ENCODE measurements at regions not wholly inside any gene's neighbourhood (a gene's known extent, or its start where the extent isn't known, plus 50 kb on each side); places are given as distances from the start of the nearest gene placed in this dataset.

DNA sequence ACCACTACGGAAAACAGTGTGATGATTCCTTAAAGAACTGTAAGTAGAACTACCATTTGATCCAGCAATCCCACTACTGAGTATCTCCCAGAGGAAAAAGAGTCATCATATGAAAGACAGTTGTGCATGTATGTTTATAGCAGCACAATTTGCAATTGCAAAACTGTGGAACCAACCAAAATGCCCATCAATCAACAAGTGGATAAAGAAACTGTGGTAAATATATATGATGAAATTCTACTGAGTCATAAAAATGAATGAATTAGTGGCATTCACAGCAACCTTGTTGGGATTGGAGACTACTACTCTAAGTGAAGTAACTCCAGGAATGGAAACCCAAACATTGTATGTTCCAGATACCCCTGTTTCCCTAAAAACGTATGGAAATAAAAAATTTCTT is 337.0 kb upstream of the PTBP2 start:
- Histone ChIP-seq H3K4me1 (no peaks in the 10 kb centered on the region), H3K9me3 (no peaks in the 10 kb centered on the region), H3K36me3 (no peaks in the 10 kb centered on the region), H3K4me3 (ENCODE audit: low read depth, low read length) (no peak overlapping the region), H3K27me3 (no peaks in the 10 kb centered on the region)
- TF ChIP-seq, protein P1, sequence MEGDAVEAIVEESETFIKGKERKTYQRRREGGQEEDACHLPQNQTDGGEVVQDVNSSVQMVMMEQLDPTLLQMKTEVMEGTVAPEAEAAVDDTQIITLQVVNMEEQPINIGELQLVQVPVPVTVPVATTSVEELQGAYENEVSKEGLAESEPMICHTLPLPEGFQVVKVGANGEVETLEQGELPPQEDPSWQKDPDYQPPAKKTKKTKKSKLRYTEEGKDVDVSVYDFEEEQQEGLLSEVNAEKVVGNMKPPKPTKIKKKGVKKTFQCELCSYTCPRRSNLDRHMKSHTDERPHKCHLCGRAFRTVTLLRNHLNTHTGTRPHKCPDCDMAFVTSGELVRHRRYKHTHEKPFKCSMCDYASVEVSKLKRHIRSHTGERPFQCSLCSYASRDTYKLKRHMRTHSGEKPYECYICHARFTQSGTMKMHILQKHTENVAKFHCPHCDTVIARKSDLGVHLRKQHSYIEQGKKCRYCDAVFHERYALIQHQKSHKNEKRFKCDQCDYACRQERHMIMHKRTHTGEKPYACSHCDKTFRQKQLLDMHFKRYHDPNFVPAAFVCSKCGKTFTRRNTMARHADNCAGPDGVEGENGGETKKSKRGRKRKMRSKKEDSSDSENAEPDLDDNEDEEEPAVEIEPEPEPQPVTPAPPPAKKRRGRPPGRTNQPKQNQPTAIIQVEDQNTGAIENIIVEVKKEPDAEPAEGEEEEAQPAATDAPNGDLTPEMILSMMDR (IDR thresholded peaks at IDR 0.05; ENCODE audit: low read depth, low read length): no peak
- DNase-seq: no peak

DNA sequence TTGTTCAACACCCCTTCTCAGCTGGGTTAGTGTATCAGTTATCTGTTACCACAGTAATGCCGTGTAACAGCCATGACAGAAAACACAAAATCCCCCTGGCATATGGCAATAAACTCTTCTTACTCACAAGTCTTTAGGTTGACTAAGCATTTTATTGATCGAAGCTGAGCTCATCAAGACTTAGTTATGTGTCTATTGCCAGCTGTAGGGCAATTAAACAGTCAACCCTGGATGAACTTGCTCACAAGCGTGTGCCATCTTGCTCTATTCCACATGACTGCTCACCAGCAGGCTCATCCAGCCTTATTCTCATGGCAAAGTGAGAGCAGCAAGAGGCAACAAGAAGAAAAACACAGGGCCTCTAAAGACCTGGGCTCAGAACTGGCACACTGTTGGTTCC is 333.8 kb upstream of the PTBP2 start:
- no peaks in the 10 kb centered on the region for H3K9me3 ChIP-seq
- TF ChIP-seq, protein P1 (IDR thresholded peaks at IDR 0.05; ENCODE audit: low read depth, low read length): no peak
- DNase-seq: no peak
- no peaks in the 10 kb centered on the region for H3K36me3 ChIP-seq
- no peak overlapping the region for H3K4me3 ChIP-seq (ENCODE audit: low read depth, low read length)
- H3K4me1 ChIP-seq: no peaks in the 10 kb centered on the region
- no peaks in the 10 kb centered on the region for H3K27me3 ChIP-seq

DNA sequence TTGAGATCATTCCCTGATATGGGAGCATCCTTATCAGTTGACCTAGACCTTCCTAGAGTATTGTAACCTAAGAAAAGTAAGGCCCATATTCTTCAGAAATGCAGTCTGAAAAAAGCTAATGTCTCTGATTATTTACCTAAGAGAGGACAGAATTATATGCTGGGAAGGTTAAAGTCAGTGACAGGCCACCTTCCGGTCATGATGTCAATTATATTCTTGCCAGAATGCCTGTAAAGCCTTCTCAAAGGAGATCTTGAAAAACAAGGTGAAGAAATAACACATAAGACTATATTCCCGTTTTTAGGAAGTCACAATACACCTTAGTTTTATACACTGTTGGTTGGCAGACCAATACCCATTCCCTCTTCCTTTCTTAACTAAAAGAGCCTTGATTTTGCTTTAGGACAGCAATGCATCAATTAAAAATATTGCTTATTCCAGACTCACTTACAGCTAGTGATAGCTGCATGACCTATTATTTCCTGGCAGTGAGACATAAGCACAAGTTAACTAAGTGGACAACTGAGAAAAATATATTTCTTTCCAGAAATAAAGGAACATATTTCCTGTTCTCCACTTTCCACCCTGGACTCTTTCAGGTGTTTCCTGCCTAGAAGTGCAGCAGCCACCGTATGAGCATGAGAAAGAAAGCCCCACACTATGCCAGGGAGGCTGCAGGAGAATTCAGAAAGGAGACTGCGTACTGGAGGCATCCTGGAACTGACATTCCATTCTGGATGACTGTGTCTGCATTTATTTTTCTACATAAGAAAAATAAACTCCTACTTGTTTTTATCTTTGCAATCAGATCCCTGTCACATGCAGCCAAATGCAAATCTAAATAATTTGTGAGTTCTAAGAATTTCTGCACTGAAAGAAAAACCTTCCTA is 332.9 kb upstream of the PTBP2 start:
- TF ChIP-seq, protein P1 (IDR thresholded peaks at IDR 0.05; ENCODE audit: low read depth, low read length): no peak
- Histone ChIP-seq H3K27me3 (no peaks in the 10 kb centered on the region), H3K4me1 (no peaks in the 10 kb centered on the region), H3K9me3 (no peaks in the 10 kb centered on the region), H3K36me3 (no peaks in the 10 kb centered on the region), H3K4me3 (ENCODE audit: low read depth, low read length) (no peak overlapping the region)
- no peak for DNase-seq

DNA sequence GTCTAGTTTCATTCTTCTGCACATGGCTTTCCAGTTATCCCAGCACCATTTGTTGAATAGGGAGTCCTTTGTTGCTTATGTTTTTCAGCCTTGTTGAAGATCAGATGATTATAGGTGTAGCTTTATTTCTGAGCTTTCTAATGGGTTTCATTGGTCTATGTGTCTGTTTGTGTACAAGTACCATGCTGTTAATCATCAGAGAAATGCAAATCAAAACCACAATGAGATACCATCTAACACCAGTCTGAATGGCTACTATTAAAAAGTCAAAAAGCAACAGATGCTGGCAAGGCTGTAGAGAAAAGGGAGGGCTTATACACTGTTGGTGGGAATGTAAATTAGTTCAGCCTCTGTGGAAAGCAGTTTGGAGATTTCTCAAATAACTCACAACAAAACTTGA is 321.5 kb upstream of the PTBP2 start:
- no peak overlapping the region for H3K4me3 ChIP-seq (ENCODE audit: low read depth, low read length)
- H3K36me3 ChIP-seq: no peaks in the 10 kb centered on the region
- H3K27me3 ChIP-seq: no peaks in the 10 kb centered on the region
- no peak for DNase-seq
- no peaks in the 10 kb centered on the region for H3K9me3 ChIP-seq
- TF ChIP-seq, protein P1 (IDR thresholded peaks at IDR 0.05; ENCODE audit: low read depth, low read length): no peak
- H3K4me1 ChIP-seq: no peaks in the 10 kb centered on the region

DNA sequence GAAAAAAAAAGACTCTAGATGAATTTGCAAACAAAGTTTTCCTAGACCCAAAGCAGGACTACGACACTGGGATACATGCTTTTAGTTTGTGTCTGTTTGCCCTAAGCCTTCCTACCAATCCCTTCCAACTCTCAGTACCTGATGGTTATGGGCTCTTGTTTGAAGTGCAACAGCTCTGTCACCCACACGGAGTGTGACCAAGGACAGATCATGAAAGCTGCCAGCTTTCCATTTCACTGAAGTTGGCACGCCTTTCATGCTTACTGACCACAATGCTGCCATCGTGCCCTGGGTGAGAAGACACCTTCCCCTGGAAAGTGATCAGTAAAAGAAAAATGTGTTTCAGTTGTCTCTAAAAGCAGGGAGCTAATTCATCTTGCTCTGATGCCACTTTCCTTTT is 312.5 kb upstream of the PTBP2 start:
- Histone ChIP-seq H3K27me3 (no peaks in the 10 kb centered on the region), H3K9me3 (no peaks in the 10 kb centered on the region), H3K4me1 (no peaks in the 10 kb centered on the region), H3K36me3 (no peaks in the 10 kb centered on the region), H3K4me3 (ENCODE audit: low read depth, low read length) (no peak overlapping the region)
- DNase-seq: no peak
- TF ChIP-seq, protein P1 (IDR thresholded peaks at IDR 0.05; ENCODE audit: low read depth, low read length): no peak

DNA sequence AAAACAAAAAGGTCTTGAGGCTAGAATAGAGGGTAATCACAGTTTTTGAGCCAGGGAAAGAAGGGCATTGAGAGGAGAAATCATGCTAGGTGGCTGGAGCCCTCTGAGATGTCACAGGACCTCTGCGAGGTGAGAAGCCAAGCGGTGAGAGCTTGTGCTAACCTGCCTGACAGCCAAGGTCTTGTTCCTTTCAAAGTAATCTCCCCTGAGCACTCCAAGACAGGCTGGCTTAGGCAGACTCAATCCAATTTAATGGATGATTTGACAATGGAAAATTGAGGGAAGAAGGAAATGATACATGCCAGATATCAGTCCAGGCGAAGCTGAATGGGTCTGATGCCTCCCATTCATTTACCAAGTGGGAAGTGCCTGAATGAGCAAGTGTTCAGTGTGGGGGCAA is 311.9 kb upstream of the PTBP2 start:
- Histone ChIP-seq H3K9me3 (no peaks in the 10 kb centered on the region), H3K4me3 (ENCODE audit: low read depth, low read length) (no peak overlapping the region), H3K36me3 (no peaks in the 10 kb centered on the region), H3K27me3 (no peaks in the 10 kb centered on the region), H3K4me1 (no peaks in the 10 kb centered on the region)
- TF ChIP-seq, protein P1 (IDR thresholded peaks at IDR 0.05; ENCODE audit: low read depth, low read length): no peak
- DNase-seq: no peak
